ENCODE measurements at regions not wholly inside any gene's neighbourhood (a gene's known extent, or its start where the extent isn't known, plus 50 kb on each side); places are given as distances from the start of the nearest gene placed in this dataset.

- Histone ChIP-seq H3K18ac (ENCODE audit: insufficient read length, low read depth, low read length) (no peak overlapping the region), H3K56ac (ENCODE audit: insufficient read length, low read depth, low read length) (no peak overlapping the region), H3K23ac (ENCODE audit: insufficient read length, low read depth, low read length) (no peak overlapping the region), H2AK5ac (ENCODE audit: insufficient read length, low read length) (no peak overlapping the region), H3K23me2 (ENCODE audit: insufficient read length, low read depth, low read length, poor library complexity, severe bottlenecking) (no peaks in the 10 kb centered on the region), H2BK120ac (ENCODE audit: low read depth, low read length, poor library complexity, severe bottlenecking) (no peak overlapping the region), H3K4me2 (ENCODE audit: insufficient read depth, insufficient read length, low read length) (no peak overlapping the region), H3K4ac (ENCODE audit: low read depth, low read length) (no peak overlapping the region), H2BK15ac (ENCODE audit: low read depth, low read length) (no peak overlapping the region), H3K27me3 (ENCODE audit: insufficient read depth, low read length) (no peaks in the 10 kb centered on the region; the same call in 1 of the 2 replicates), H2BK5ac (ENCODE audit: insufficient read length, low read length) (no peak overlapping the region), H3K14ac (ENCODE audit: insufficient read depth, low read length) (no peak overlapping the region), H3T11ph (ENCODE audit: low read length) (no peak overlapping the region), H4K91ac (ENCODE audit: insufficient read length, low read depth, low read length) (no peak overlapping the region), H3K79me1 (ENCODE audit: insufficient read depth, low read depth, low read length, poor library complexity, severe bottlenecking) (no peaks in the 10 kb centered on the region), H3K9ac (ENCODE audit: extremely low read depth, insufficient read length, low read length) (no peak overlapping the region), H2BK12ac (ENCODE audit: insufficient read length, low read depth, low read length) (no peak overlapping the region), H3K79me2 (ENCODE audit: insufficient read depth, low read length) (no peaks in the 10 kb centered on the region), H4K8ac (replicated peaks; ENCODE audit: insufficient read length, low read depth, low read length) (no peak overlapping the region), H2AFZ (ENCODE audit: low read length) (no peak overlapping the region), H4K5ac (ENCODE audit: insufficient read length, low read depth, low read length) (no peak overlapping the region), H4K20me1 (ENCODE audit: control insufficient read depth, insufficient read depth, insufficient read length) (no peaks in the 10 kb centered on the region), H3K9me3 (ENCODE audit: control insufficient read depth, low read depth, low read length) (no peaks in the 10 kb centered on the region), H3K4me1 (ENCODE audit: insufficient read depth, low read length) (no peaks in the 10 kb centered on the region), H3K27ac (ENCODE audit: insufficient read length, low read depth, low read length) (no peak overlapping the region), H2BK20ac (ENCODE audit: low read depth, low read length, poor library complexity, severe bottlenecking) (no peak overlapping the region)
- no peak overlapping the region for H3K4me3 Mint-ChIP-seq
- no peaks in the 10 kb centered on the region for H3K27me3 Mint-ChIP-seq (ENCODE audit: low read depth)
- WGBS (ENCODE audit: extremely low coverage, insufficient read length, low lambda C conversion rate), result no CpG with 5 or more reads among the region's 1 CpG
- H3K36me3 Mint-ChIP-seq (ENCODE audit: insufficient read depth in 1 of 3, low read depth in 3 of 3), result no peaks in the 10 kb centered on the region
- H3K27ac Mint-ChIP-seq, result no peak overlapping the region
- no peaks in the 10 kb centered on the region for H3K9me3 Mint-ChIP-seq
- TF ChIP-seq CTCF (conservative IDR thresholded peaks at IDR 0.05), result no peak
- no peak for DNase-seq
- peaks cover 7% of the 10 kb centered on the region in 2 experiments for H3K4me1 Mint-ChIP-seq
Measured at GRCh38 chr4:60938181-60938580, 261.9 kb upstream of the ADGRL3 start.

All from H9 (cell line).